Dendritic cell treated with granulocyte-macrophage colony-stimulating factor and Interleukin-4, amounts not matched to agents 40 ng/mL and 50 ng/mL, for 4 days (primary cell): ENCODE measurements at regions not wholly inside any gene's neighbourhood (a gene's known extent, or its start where the extent isn't known, plus 50 kb on each side); places are given as distances from the start of the nearest gene placed in this dataset.

Experiments used
- H3K27ac Mint-ChIP-seq: one replicate; pipeline ENCODE4 v1.8.0; 2022; ENCODE audit warnings: mild to moderate bottlenecking, mixed read lengths
- H3K27me3 Mint-ChIP-seq: one replicate; pipeline ENCODE4 v1.8.0; 2022; ENCODE audit warnings: mild to moderate bottlenecking, mixed read lengths
- H3K36me3 Mint-ChIP-seq: one replicate; pipeline ENCODE4 v1.8.0; 2022; ENCODE audit warnings: low read depth, mixed read lengths
- H3K4me1 Mint-ChIP-seq: one replicate; pipeline ENCODE4 v1.8.0; 2022; ENCODE audit warnings: low read depth, mixed read lengths
- H3K4me3 Mint-ChIP-seq: one replicate; pipeline ENCODE4 v1.8.0; 2022; ENCODE audit warnings: mild to moderate bottlenecking, moderate library complexity, mixed read lengths
- H3K9me3 Mint-ChIP-seq: one replicate; pipeline ENCODE4 v1.8.0; 2022; ENCODE audit warnings: mixed read lengths
- intact Hi-C: fragments of 100-400 bp; cut with micrococcal nuclease; formaldehyde crosslinking; loops from one replicate; pipeline ENCODE4 v1.15.0; 2022

DNA sequence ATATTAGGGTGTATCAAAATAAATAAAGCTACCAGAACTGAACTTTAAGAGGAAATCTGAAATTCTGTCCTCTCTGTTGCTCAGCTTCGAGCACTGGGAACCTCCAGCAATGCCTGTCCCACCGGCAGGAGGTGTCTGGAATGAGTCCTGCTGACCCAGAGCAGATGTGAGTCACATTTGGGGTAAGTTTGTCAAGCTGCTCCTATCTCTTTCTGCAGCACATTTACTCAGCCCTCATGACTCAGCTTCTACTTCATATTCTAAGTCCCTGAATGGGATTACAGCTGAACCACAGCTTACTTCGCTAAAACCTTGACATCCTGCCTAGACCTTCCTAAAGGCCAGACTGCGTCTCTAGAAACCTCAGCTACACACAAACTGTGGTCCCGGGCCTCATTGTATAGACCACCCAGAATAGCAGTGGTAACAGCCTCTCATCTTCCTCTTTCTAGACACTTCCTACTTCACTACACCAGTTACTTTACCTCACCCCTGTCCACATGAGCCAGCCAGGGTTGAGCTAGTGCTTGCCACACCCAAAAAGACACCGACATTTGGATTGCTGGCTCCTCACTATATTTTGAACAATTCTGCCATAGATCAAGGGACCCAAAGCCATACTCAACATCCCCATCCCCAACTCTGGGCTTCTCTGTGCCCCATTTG is 109.6 kb upstream of the TMCO5A start:
- Mint-ChIP-seq H3K36me3 (no peaks in the 10 kb centered on the region), H3K27ac (no peak overlapping the region), H3K9me3 (no peaks in the 10 kb centered on the region), H3K4me1 (peaks cover 12% of the 10 kb centered on the region), H3K27me3 (no peaks in the 10 kb centered on the region), H3K4me3 (no peak overlapping the region)
- intact Hi-C loops = no loop called here

DNA sequence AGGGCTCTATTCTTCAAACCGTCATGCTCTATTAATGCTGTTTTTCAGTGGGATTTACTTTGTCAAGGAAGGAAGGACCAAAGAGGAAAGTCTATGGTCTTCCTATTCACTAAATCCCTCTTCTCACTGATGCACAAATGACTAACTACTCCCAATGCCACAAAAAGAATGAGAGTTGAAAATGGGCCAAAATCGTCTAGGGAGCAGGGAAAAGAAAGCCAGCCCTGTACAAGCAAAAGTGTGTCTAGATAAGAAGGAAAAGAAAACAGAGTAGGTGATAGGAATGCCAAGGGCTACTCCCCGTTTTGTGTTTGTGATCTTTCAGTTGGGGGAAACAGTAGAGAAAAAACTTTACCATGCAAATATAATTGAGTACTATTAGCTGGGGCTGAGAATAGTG is 97.2 kb upstream of the TMCO5A start:
- H3K4me3 Mint-ChIP-seq = no peak overlapping the region
- no peaks in the 10 kb centered on the region for H3K4me1 Mint-ChIP-seq
- no peaks in the 10 kb centered on the region for H3K27me3 Mint-ChIP-seq
- no peak overlapping the region for H3K27ac Mint-ChIP-seq
- no peaks in the 10 kb centered on the region for H3K36me3 Mint-ChIP-seq
- intact Hi-C loops = no loop called here
- H3K9me3 Mint-ChIP-seq = peaks cover 27% of the 10 kb centered on the region

DNA sequence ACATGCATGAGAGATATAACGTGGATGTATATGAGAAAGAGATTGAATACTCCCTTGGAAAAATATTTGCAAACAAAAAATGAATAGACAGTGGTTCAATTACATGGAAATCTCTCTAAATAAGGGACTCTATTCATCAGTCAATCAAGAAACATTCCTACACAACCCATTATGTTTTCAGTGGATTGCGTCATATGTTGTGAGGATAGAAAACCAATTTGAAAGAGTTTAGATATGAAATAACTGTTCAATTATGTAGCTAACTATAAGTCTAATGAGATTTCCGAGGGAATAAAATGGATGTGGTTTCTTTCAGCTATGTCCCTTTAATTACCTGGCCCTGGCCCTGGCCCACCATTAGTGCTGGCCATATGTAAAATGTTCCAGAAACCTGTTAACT is 86.7 kb upstream of the TMCO5A start:
- Mint-ChIP-seq H3K9me3 (peaks cover 21% of the 10 kb centered on the region), H3K4me3 (no peak overlapping the region), H3K4me1 (no peaks in the 10 kb centered on the region), H3K36me3 (no peaks in the 10 kb centered on the region), H3K27me3 (no peaks in the 10 kb centered on the region), H3K27ac (no peak overlapping the region)
- intact Hi-C loops = no loop called here

DNA sequence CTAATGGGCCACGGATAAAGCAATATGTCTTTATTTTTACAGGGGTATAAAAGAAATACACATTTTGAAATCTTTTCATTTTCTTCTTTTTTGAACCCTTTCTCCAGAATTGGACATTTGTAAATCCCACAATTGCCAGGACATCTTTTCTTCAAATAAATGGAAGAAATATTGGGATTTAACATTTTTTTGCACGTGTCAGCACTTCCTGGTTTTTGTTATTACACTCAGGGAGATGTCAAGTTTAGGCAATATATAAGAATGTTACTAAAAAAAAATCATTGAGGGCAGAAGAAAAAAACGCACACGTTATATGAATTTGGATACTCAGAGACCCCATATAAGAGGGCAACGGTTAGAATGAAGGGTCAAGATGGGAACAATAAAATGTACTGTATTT is 78.3 kb upstream of the TMCO5A start:
- no peaks in the 10 kb centered on the region for H3K36me3 Mint-ChIP-seq
- H3K9me3 Mint-ChIP-seq = peaks cover 22% of the 10 kb centered on the region
- H3K27me3 Mint-ChIP-seq = no peaks in the 10 kb centered on the region
- H3K4me3 Mint-ChIP-seq = no peak overlapping the region
- intact Hi-C loops = no loop called here
- no peak overlapping the region for H3K27ac Mint-ChIP-seq
- H3K4me1 Mint-ChIP-seq = no peaks in the 10 kb centered on the region

DNA sequence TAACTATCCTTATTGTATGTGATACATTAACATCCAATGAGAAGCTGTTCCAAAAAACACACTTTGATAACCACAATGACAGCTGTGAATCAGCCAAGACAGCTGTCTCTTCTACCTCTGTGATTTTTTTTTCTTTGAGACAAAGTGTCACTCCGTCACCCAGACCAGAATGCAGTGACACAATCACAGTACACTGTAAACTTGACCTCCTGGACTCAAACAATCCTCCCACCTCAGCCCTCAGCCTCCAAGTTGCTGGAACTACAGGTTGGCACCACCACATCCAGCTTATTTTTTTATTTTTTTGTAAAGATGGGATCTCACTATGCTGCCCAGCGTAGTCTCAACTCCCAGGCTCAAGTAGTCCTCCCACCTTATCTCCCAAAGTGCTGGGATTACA is 73.5 kb upstream of the TMCO5A start:
- H3K27me3 Mint-ChIP-seq = no peaks in the 10 kb centered on the region
- no peak overlapping the region for H3K4me3 Mint-ChIP-seq
- H3K4me1 Mint-ChIP-seq = no peaks in the 10 kb centered on the region
- peaks cover 28% of the 10 kb centered on the region for H3K9me3 Mint-ChIP-seq
- H3K36me3 Mint-ChIP-seq = no peaks in the 10 kb centered on the region
- H3K27ac Mint-ChIP-seq = no peak overlapping the region
- intact Hi-C loops = no loop called here

DNA sequence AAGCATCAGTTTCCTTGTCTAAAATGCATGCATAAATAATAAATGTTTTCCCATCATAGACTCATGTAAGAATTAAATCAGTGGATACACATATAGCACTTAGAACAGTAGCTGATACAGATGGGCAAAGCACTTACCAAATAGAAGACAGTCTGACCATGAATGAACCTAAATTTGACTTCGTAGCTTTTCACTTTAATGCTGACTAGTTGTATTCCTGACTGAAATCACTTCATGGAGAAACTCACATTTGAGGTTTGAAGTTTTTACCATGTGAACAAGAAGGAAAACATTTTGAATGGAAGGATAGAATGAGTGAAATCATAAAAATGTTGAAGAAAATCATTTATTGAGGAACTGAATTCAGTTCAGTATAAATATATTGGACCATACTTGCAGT is 68.8 kb upstream of the TMCO5A start:
- Mint-ChIP-seq H3K27me3 (no peaks in the 10 kb centered on the region), H3K9me3 (peaks cover 28% of the 10 kb centered on the region), H3K27ac (no peak overlapping the region)

DNA sequence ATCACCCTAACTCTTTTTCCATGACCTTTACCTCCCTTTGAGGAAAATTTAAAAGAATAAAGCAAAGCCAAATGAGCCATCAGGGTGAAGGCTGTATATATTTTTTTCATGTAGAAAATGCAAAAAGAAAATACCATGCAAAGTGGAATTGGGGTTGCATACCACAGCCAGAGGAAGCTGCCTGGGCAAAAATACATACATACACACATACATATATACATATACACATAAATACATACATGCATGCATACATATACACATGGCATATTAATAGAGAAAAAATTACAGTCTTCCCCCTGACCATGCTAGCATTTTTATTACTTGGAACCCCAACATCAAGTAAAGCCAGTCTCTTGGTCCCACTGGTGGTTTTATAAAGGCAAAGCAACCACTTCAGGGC is 63.7 kb upstream of the TMCO5A start:
- Mint-ChIP-seq H3K4me3 (no peak overlapping the region), H3K4me1 (no peaks in the 10 kb centered on the region), H3K9me3 (no peaks in the 10 kb centered on the region), H3K27ac (no peak overlapping the region), H3K27me3 (peaks cover 1% of the 10 kb centered on the region), H3K36me3 (no peaks in the 10 kb centered on the region)
- intact Hi-C loops = loop anchor here (10.0 kb wide), 1 partner anchor 186 kb away; no protein-coding TSS in a partner anchor

More for the DNA sequence above, 68.8 kb upstream of the TMCO5A start:
- intact Hi-C loops = no loop called here
- Mint-ChIP-seq H3K4me3 (no peak overlapping the region), H3K4me1 (no peaks in the 10 kb centered on the region), H3K36me3 (no peaks in the 10 kb centered on the region)

DNA sequence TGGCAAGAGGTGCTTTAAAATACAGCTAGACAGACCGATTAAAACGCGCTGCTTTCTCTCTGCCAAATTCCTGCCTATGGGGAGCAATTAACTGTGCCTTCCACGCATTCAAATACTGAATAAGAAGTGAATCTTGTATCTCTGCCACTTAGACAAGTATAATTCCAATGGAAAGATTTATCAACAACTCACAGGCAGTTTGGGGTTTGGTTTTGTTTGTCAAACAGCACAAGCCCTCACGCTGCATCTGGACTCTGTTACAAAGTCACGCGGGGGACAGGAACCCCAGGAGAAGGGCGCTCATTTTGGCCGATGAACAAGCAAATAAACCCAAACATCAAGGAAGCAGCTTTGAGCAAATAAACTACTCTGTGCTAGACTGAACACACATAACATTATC is 61.8 kb upstream of the TMCO5A start:
- H3K4me3 Mint-ChIP-seq = no peak overlapping the region
- no peaks in the 10 kb centered on the region for H3K9me3 Mint-ChIP-seq
- H3K36me3 Mint-ChIP-seq = no peaks in the 10 kb centered on the region
- H3K27me3 Mint-ChIP-seq = peaks cover 1% of the 10 kb centered on the region
- no peaks in the 10 kb centered on the region for H3K4me1 Mint-ChIP-seq
- intact Hi-C loops = loop anchor here (10.0 kb wide), 1 partner anchor 188 kb away; no protein-coding TSS in a partner anchor
- no peak overlapping the region for H3K27ac Mint-ChIP-seq

DNA sequence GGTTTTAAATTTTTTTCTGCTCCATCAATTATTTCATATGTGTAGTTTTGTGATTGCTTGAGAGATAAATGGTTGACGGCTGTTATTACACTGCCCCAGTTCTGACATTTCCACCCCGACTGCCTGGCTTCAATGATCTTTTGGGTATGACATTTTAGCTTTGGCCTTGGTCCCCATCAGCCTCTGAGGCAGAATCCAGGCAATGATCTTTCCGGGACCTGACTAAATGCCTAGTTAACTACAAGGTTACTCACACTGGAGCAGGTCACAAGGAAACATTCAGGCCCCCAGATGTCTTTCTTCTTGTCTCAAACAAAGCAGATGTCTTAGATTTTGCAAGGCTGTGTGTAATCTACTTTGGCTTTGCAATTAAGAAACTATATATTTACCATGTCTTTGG is 61.1 kb upstream of the TMCO5A start:
- no peak overlapping the region for H3K27ac Mint-ChIP-seq
- H3K4me1 Mint-ChIP-seq = no peaks in the 10 kb centered on the region
- intact Hi-C loops = loop anchor here (10.0 kb wide), 1 partner anchor 189 kb away; no protein-coding TSS in a partner anchor
- peaks cover 1% of the 10 kb centered on the region for H3K27me3 Mint-ChIP-seq
- no peaks in the 10 kb centered on the region for H3K9me3 Mint-ChIP-seq
- no peaks in the 10 kb centered on the region for H3K36me3 Mint-ChIP-seq
- H3K4me3 Mint-ChIP-seq = no peak overlapping the region

DNA sequence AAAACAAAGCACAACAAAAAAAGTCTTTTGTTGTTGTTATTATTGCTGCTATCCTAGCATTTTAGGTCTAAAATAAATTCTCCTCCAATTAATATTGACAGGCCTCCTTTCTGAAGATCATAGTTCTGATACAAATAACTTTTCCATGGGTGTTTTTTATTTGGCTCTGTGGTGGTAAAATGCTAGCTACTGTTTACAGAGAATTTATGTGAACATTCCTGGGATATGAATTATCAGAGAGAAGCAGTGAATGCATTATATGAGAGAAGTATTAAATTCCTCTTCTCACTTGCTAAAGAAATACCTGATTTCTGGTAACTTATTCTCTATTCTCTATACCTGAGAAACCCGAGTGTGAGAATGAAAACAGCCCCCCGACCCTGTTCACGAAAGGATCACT is 57.5 kb upstream of the TMCO5A start:
- Mint-ChIP-seq H3K27ac (no peak overlapping the region), H3K9me3 (no peaks in the 10 kb centered on the region), H3K36me3 (no peaks in the 10 kb centered on the region), H3K4me3 (no peak overlapping the region), H3K27me3 (peaks cover 1% of the 10 kb centered on the region), H3K4me1 (no peaks in the 10 kb centered on the region)
- intact Hi-C loops = loop anchor here (10.0 kb wide), 1 partner anchor 192 kb away; no protein-coding TSS in a partner anchor

DNA sequence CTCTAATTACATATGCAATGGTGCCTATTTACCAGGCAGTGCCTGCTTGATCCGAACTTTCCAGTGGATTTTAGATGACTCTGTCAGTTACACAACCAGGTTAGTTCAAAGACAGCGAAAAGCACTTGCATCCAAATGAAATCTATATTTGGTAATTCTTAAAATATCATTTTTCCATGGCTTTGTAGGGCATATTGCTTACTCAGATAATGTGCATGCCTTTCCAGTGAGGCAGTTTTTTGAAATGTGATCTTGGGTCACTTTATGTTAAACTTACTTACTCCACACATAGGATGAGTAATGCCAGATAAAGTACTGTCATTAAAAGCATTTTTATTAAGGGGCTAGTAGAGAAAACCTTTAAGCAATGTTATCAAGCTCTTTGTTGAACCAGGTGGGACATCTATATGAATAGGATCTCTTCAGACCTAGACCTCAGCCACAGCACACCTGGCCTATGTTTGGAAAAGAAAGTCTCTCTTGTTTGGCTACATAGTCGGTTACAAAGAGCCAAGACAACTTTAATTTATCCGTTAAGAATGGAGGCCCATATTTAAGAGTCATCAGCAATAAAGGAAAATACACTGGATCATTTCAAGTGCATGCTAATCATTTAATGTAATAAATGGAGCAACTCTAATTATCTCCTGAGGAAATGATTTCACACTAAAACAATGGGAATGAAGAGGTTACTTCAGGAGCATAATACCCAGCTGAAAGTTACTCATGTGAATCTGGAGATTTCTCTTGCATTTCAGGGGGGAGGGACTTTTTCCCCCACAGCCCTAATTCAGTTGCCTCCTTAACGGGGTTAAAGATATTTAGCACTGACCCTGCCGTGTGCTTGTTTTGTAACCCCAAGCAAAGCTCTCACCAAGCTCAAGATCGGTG is 56.3 kb upstream of the TMCO5A start:
- intact Hi-C loops = loop anchor here (10.0 kb wide), 1 partner anchor 193 kb away; no protein-coding TSS in a partner anchor
- H3K4me3 Mint-ChIP-seq = no peak overlapping the region

DNA sequence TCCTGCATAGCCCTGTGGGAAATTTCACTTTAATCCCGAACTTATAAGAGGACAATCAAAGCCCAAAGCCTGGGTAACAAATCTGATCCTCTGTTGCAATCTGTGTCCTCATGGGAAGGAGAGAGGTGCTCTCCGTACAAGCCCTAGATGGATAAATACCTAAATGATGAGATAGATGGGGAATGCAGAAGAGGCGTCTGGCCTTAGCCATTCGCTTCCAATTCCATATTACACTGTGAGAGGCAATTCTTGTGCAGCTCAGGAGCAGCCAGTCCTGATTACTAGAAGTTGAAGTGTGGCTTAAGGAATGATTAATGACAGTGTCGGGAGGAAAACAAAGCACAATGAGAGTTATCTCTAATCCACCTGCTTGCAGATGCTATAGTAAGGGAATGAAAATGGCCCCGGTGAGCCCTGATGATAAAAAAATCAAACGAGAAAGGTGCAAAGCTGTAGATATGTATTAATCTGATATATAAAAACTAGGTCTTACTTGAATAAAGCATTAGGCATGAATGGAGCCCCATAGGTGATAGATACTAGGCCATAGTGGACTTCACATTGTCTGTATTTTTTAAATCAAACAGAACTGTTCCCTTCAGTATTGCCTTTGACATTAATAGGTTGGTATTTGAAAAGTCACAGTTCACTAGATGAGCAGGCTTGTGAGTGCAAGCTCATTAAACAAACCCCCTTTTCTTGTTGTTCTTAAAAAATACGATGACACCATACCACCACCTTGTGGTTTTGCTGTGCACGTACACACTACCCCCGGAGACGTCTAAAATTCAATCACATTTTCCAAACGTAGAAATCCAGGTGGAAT is 54.2 kb upstream of the TMCO5A start:
- intact Hi-C loops = no loop called here

More for the DNA sequence above, 56.3 kb upstream of the TMCO5A start:
- Mint-ChIP-seq H3K36me3 (no peaks in the 10 kb centered on the region), H3K9me3 (no peaks in the 10 kb centered on the region), H3K27ac (no peak overlapping the region), H3K27me3 (no peaks in the 10 kb centered on the region), H3K4me1 (no peaks in the 10 kb centered on the region)

DNA sequence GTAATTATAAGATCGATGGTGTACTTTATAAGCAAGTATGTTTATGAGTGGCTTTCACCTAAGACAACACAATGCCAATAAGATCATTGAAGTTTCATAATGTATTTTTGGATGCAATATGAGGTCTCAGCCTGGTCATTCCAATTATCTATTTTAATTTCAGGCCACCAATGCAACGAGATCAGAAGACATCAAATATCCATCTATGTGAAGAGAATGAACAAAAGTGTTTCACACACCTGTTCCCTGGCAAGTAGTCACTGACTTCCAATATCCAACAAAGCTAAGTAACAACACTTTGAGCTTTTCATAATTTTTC is 53.6 kb upstream of the TMCO5A start:
- Mint-ChIP-seq H3K36me3 (no peaks in the 10 kb centered on the region), H3K4me3 (no peak overlapping the region), H3K27me3 (peaks cover 3% of the 10 kb centered on the region), H3K9me3 (no peaks in the 10 kb centered on the region), H3K4me1 (no peaks in the 10 kb centered on the region), H3K27ac (no peak overlapping the region)
- intact Hi-C loops = no loop called here

More for the DNA sequence above, 54.2 kb upstream of the TMCO5A start:
- Mint-ChIP-seq H3K27ac (no peak overlapping the region), H3K27me3 (peaks cover 3% of the 10 kb centered on the region), H3K36me3 (no peaks in the 10 kb centered on the region), H3K9me3 (no peaks in the 10 kb centered on the region), H3K4me1 (no peaks in the 10 kb centered on the region), H3K4me3 (no peak overlapping the region)
